ENCODE measurements at regions not wholly inside any gene's neighbourhood (a gene's known extent, or its start where the extent isn't known, plus 50 kb on each side); places are given as distances from the start of the nearest gene placed in this dataset.

GRCh38 chr3:104519468-104520227 lies 847.1 kb upstream of the ALCAM start:
- Histone ChIP-seq H3K9me2 (replicated peaks; ENCODE audit: insufficient read depth, low read length) (no peaks in the 10 kb centered on the region), H3K27me3 (replicated peaks; ENCODE audit: insufficient read depth, low read length) (no peaks in the 10 kb centered on the region), H3K27ac (ENCODE audit: low read length) (peak overlapping the region; percentile 48; the same call in 1 of the 2 replicates), H3F3A (ENCODE audit: insufficient read depth, low read length) (peaks cover 14% of the 10 kb centered on the region), H3K9ac (ENCODE audit: low read length) (peak overlapping the region; percentile 44; the same call in 1 of the 2 replicates), H4K20me1 (ENCODE audit: insufficient read depth, low read length) (no peaks in the 10 kb centered on the region), H3K4me2 (ENCODE audit: low read depth, low read length) (peak overlapping the region; percentile 55), H2AFZ (ENCODE audit: low read length) (no peak overlapping the region), H3K79me2 (ENCODE audit: low read length) (peaks cover 2% of the 10 kb centered on the region; the same call in 1 of the 2 replicates), H3K4me3 (ENCODE audit: low read length) (peak overlapping the region; percentile 25; the same call in 1 of the 2 replicates), H3K9me3 (replicated peaks; ENCODE audit: insufficient read depth, low read length) (no peaks in the 10 kb centered on the region), H3K4me1 (ENCODE audit: low read length) (peaks cover 21% of the 10 kb centered on the region), H3K36me3 (replicated peaks; ENCODE audit: insufficient read depth, low read length) (no peaks in the 10 kb centered on the region)
- TF ChIP-seq CTCF (IDR thresholded peaks at IDR 0.05; ENCODE audit: low read length) (no peak), EZH2phosphoT487 (IDR thresholded peaks at IDR 0.05; ENCODE audit: low read length) (no peak), EZH2 (optimal IDR thresholded peaks at IDR 0.05; ENCODE audit: low read depth, low read length) (no peak)
- no peak for DNase-seq

GRCh38 chr3:104520228-104520655 lies 846.5 kb upstream of the ALCAM start:
- no peaks in the 10 kb centered on the region for H3K9me2 ChIP-seq (replicated peaks; ENCODE audit: insufficient read depth, low read length)
- H3K4me3 ChIP-seq (ENCODE audit: low read length): peak overlapping the region; percentile 25; the same call in 1 of the 2 replicates
- no peaks in the 10 kb centered on the region for H3K36me3 ChIP-seq (replicated peaks; ENCODE audit: insufficient read depth, low read length)
- H3F3A ChIP-seq (ENCODE audit: insufficient read depth, low read length): peaks cover 14% of the 10 kb centered on the region
- TF ChIP-seq EZH2phosphoT487 (IDR thresholded peaks at IDR 0.05; ENCODE audit: low read length) (no peak), CTCF (IDR thresholded peaks at IDR 0.05; ENCODE audit: low read length) (no peak), EZH2 (optimal IDR thresholded peaks at IDR 0.05; ENCODE audit: low read depth, low read length) (no peak)
- peaks cover 2% of the 10 kb centered on the region; the same call in 1 of the 2 replicates for H3K79me2 ChIP-seq (ENCODE audit: low read length)
- H3K9me3 ChIP-seq (replicated peaks; ENCODE audit: insufficient read depth, low read length): no peaks in the 10 kb centered on the region
- peak; percentile 9 for DNase-seq
- H3K4me2 ChIP-seq (ENCODE audit: low read depth, low read length): peak overlapping the region; percentile 55
- H3K27me3 ChIP-seq (replicated peaks; ENCODE audit: insufficient read depth, low read length): no peaks in the 10 kb centered on the region
- peak overlapping the region; percentile 48; the same call in 1 of the 2 replicates for H3K27ac ChIP-seq (ENCODE audit: low read length)
- H4K20me1 ChIP-seq (ENCODE audit: insufficient read depth, low read length): no peaks in the 10 kb centered on the region
- H3K4me1 ChIP-seq (ENCODE audit: low read length): peaks cover 26% of the 10 kb centered on the region
- H2AFZ ChIP-seq (ENCODE audit: low read length): no peak overlapping the region
- H3K9ac ChIP-seq (ENCODE audit: low read length): peak overlapping the region; percentile 44; the same call in 1 of the 2 replicates

- H3K36me3 ChIP-seq (replicated peaks; ENCODE audit: insufficient read depth, low read length): no peaks in the 10 kb centered on the region
- peaks cover 37% of the 10 kb centered on the region for H3K4me1 ChIP-seq (ENCODE audit: low read length)
- peak overlapping the region; percentile 70 for H3K9ac ChIP-seq (ENCODE audit: low read length)
- H2AFZ ChIP-seq (ENCODE audit: low read length): no peak overlapping the region
- peak overlapping the region; percentile 86 for H3K27ac ChIP-seq (ENCODE audit: low read length)
- no peaks in the 10 kb centered on the region for H3K9me3 ChIP-seq (replicated peaks; ENCODE audit: insufficient read depth, low read length)
- peaks cover 20% of the 10 kb centered on the region for H3F3A ChIP-seq (ENCODE audit: insufficient read depth, low read length)
- peak overlapping the region; percentile 48 for H3K4me3 ChIP-seq (ENCODE audit: low read length)
- H3K9me2 ChIP-seq (replicated peaks; ENCODE audit: insufficient read depth, low read length): no peaks in the 10 kb centered on the region
- H4K20me1 ChIP-seq (ENCODE audit: insufficient read depth, low read length): no peaks in the 10 kb centered on the region
- DNase-seq: peak; percentile 69
- peaks cover 2% of the 10 kb centered on the region; the same call in 1 of the 2 replicates for H3K79me2 ChIP-seq (ENCODE audit: low read length)
- TF ChIP-seq EZH2phosphoT487 (IDR thresholded peaks at IDR 0.05; ENCODE audit: low read length) (no peak), CTCF (IDR thresholded peaks at IDR 0.05; ENCODE audit: low read length) (no peak), EZH2 (optimal IDR thresholded peaks at IDR 0.05; ENCODE audit: low read depth, low read length) (no peak)
- H3K4me2 ChIP-seq (ENCODE audit: low read depth, low read length): peak overlapping the region; percentile 75; the same call in 1 of the 2 replicates
- H3K27me3 ChIP-seq (replicated peaks; ENCODE audit: insufficient read depth, low read length): no peaks in the 10 kb centered on the region
Observed at GRCh38 chr3:104521606-104522336, 844.9 kb upstream of the ALCAM start.

All from MM.1S (cell line).